ENCODE measurements at regions not wholly inside any gene's neighbourhood (a gene's known extent, or its start where the extent isn't known, plus 50 kb on each side); places are given as distances from the start of the nearest gene placed in this dataset.

DNA sequence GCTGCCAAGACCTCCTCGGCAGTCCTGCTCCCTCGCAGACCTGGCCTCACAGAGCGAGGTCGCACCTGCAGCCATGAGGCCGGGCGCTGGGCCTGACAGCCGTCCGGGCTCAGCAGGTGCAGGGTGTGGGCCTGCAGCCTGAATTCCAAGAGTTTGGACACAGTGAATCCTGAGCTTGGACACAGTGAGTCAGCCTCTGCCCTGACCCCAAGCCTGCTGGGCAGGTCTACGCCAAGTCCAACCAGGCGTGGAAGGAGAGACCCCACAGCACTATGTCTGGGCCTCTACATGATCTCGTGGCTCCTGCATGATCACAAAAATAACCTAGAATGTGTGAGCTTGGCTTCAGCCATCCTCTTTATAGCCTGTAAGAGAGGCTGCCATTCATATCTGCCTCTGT, 121.0 kb downstream of the C16orf95 start:
- TF ChIP-seq FOXP2 (optimal IDR thresholded peaks at IDR 0.05; ENCODE audit: borderline replicate concordance, extremely low read depth, extremely low read length, insufficient read depth), result no peak

DNA sequence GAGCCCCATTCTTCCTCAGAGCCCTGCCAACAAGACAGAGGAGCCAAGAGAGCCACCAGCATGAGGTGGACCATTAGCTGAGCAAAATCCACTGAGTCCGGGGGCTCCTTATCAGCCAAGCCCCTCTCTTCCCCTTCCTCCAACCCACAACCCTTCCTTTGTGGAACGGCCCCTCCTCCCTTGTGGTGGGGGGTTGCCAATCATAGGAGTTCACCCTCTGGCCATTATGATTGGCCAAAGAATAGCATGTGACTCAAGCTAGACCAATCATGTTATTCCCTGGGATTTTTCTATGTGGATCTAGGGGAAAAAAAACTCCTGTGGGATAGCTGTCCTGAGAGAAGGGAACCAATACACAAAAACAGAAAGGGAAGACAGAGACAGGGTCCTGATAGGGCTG, 120.5 kb downstream of the C16orf95 start:
- no peak for TF ChIP-seq SIN3A (IDR thresholded peaks at IDR 0.05; ENCODE audit: borderline replicate concordance, insufficient read depth, low read length)
- no peak for TF ChIP-seq POLR2AphosphoS5 (IDR thresholded peaks at IDR 0.05; ENCODE audit: low read depth, low read length)
- TF ChIP-seq, protein P1, sequence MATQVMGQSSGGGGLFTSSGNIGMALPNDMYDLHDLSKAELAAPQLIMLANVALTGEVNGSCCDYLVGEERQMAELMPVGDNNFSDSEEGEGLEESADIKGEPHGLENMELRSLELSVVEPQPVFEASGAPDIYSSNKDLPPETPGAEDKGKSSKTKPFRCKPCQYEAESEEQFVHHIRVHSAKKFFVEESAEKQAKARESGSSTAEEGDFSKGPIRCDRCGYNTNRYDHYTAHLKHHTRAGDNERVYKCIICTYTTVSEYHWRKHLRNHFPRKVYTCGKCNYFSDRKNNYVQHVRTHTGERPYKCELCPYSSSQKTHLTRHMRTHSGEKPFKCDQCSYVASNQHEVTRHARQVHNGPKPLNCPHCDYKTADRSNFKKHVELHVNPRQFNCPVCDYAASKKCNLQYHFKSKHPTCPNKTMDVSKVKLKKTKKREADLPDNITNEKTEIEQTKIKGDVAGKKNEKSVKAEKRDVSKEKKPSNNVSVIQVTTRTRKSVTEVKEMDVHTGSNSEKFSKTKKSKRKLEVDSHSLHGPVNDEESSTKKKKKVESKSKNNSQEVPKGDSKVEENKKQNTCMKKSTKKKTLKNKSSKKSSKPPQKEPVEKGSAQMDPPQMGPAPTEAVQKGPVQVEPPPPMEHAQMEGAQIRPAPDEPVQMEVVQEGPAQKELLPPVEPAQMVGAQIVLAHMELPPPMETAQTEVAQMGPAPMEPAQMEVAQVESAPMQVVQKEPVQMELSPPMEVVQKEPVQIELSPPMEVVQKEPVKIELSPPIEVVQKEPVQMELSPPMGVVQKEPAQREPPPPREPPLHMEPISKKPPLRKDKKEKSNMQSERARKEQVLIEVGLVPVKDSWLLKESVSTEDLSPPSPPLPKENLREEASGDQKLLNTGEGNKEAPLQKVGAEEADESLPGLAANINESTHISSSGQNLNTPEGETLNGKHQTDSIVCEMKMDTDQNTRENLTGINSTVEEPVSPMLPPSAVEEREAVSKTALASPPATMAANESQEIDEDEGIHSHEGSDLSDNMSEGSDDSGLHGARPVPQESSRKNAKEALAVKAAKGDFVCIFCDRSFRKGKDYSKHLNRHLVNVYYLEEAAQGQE (IDR thresholded peaks at IDR 0.05; ENCODE audit: insufficient read depth in 1 of 2, low read depth in 2 of 2, low read length in 2 of 2), result no peak

DNA sequence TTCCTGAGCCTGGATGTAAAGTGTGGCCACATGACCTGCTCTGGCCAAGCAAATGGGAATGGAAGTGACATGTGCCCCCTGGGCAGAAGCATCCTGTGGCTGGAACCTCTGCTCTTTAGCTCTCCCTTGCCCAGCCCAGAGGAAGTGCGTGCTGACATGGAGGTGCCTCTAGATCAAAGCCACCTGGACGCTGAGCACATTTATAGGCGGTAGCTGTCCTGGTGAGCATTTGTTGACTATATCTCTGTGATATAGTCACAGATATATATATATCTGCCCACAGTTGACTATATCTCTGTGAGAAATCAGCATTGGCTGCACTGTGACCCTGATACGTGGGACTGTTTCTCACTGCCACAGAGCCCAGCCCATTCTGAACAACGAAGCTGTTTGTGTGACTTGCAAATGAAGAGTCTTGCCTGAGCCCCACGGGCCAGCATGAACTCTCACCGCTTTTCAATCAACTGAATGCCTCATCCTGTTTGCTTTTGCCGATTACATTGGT, 118.8 kb downstream of the C16orf95 start:
- TF ChIP-seq, protein P1 (IDR thresholded peaks at IDR 0.05; ENCODE audit: insufficient read depth in 1 of 2, low read depth in 2 of 2, low read length in 2 of 2), result no peak
- no peak for TF ChIP-seq SIN3A (IDR thresholded peaks at IDR 0.05; ENCODE audit: borderline replicate concordance, insufficient read depth, low read length)
- no peak for TF ChIP-seq POLR2AphosphoS5 (IDR thresholded peaks at IDR 0.05; ENCODE audit: low read depth, low read length)
- no peak for TF ChIP-seq TAF1 (IDR thresholded peaks at IDR 0.05; ENCODE audit: borderline replicate concordance, insufficient read depth, low read length)
- TF ChIP-seq FOXP2 (optimal IDR thresholded peaks at IDR 0.05; ENCODE audit: borderline replicate concordance, extremely low read depth, extremely low read length, insufficient read depth), result no peak

DNA sequence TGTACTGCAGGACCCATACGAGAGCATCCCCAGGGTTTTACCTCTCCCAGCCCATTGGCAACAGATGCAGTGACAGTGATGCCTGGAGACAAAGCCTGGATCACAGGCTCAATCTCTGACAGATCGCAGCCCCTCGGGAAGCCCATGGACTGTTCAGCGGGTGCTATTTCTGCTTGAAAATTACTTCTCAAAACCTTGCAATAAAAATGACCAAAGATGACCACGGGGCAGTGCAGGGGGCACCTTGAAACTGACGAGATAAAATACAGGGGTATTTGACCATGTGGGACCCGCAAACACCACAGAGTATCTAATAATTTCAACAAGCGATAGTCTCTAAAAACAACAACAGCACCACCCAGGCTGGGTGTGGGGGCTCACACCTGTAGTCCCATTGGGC, 118.3 kb downstream of the C16orf95 start:
- TF ChIP-seq POLR2AphosphoS5 (IDR thresholded peaks at IDR 0.05; ENCODE audit: low read depth, low read length), result no peak
- TF ChIP-seq SIN3A (IDR thresholded peaks at IDR 0.05; ENCODE audit: borderline replicate concordance, insufficient read depth, low read length), result no peak
- TF ChIP-seq, protein P1 (IDR thresholded peaks at IDR 0.05; ENCODE audit: insufficient read depth in 1 of 2, low read depth in 2 of 2, low read length in 2 of 2), result no peak
- TF ChIP-seq TAF1 (IDR thresholded peaks at IDR 0.05; ENCODE audit: borderline replicate concordance, insufficient read depth, low read length), result no peak
- TF ChIP-seq FOXP2 (optimal IDR thresholded peaks at IDR 0.05; ENCODE audit: borderline replicate concordance, extremely low read depth, extremely low read length, insufficient read depth), result no peak

DNA sequence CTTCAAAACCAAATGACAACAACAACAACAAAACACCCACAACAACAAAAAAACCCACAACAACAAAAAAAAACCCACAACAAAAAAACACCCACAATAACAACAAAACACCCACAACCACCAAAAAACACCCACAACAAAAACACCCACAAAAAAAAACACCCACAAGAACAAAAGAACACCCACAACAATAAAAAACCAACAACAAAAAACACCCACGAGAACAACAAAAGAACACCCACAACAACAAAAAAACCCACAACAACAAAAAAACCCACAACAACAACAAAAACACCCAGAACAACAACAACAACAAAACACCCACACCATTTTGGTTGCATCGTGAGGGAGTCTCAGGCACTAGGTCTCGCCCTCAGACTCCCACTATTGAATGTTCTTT, 117.8 kb downstream of the C16orf95 start:
- TF ChIP-seq, protein P1 (IDR thresholded peaks at IDR 0.05; ENCODE audit: insufficient read depth in 1 of 2, low read depth in 2 of 2, low read length in 2 of 2), result no peak
- TF ChIP-seq POLR2AphosphoS5 (IDR thresholded peaks at IDR 0.05; ENCODE audit: low read depth, low read length) (no peak), SIN3A (IDR thresholded peaks at IDR 0.05; ENCODE audit: borderline replicate concordance, insufficient read depth, low read length) (no peak), TAF1 (IDR thresholded peaks at IDR 0.05; ENCODE audit: borderline replicate concordance, insufficient read depth, low read length) (no peak), FOXP2 (optimal IDR thresholded peaks at IDR 0.05; ENCODE audit: borderline replicate concordance, extremely low read depth, extremely low read length, insufficient read depth) (no peak)
